OCI-M1 (cell line): ENCODE measurements at regions not wholly inside any gene's neighbourhood (a gene's known extent, or its start where the extent isn't known, plus 50 kb on each side); places are given as distances from the start of the nearest gene placed in this dataset.

ENCODE experiments used
- DNase-seq: peaks from one replicate; lab custom pipeline; 2025; lab: John Stamatoyannopoulos, UW

DNA sequence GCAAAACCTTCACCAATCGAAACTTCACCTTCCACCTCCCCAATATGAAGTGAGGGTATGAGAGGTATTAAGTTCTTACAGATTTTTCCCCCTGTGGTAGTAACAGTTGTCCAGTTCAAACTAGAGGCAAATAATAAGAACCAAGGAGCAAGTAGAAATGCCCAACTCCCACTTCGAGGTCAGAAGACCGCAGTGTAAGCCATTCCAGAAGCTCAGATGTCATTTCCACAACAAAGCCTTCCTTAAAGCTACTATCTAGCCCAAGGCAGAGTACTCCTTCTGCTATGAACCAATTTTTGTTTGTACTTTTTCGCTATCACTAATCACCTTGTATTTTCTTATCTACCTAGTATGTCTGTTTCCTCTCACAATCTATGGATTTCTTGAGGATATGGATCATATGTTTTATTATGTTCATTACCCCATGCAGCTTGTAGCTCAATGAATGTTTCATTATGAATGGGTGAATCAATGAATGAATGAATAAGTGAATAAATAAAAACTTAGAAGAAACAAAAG lies 235.7 kb upstream of the KCNMB2 start:
- DNase-seq: no peak

GRCh38 chr3:178302966-178303930 lies 233.0 kb upstream of the KCNMB2 start:
- DNase-seq: no peak

DNA sequence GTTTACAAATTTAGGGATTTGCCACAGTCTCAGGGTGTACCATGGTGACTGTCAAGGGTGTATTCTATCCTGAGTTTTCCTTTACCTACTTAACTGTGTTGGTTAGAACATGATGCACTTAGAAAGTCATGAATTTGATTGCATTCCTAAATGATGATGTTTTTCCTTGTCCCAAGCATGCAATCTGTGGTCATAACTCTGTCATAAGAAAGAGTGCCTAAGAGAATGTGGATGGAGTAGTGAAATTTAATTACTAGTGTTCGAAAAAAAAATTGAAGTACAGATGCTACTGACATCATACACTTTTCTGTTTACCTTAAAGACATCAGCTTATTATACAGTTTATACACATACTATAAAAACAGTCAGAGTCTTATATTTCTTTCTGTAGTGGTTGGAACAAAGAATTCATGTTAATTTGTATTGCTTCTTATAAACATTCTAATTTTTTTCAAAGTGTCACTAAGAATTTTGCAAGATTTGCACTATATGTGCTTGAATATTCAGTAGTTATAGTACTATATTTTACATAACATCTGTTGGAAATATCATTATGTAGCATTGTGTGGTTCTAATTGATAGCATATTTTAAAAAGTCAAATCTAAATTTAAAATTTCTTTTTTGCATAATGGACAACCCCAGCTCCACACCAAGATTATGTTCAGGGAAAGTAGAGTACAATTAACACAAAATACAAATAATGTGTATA lies 231.3 kb upstream of the KCNMB2 start:
- no peak for DNase-seq

DNA sequence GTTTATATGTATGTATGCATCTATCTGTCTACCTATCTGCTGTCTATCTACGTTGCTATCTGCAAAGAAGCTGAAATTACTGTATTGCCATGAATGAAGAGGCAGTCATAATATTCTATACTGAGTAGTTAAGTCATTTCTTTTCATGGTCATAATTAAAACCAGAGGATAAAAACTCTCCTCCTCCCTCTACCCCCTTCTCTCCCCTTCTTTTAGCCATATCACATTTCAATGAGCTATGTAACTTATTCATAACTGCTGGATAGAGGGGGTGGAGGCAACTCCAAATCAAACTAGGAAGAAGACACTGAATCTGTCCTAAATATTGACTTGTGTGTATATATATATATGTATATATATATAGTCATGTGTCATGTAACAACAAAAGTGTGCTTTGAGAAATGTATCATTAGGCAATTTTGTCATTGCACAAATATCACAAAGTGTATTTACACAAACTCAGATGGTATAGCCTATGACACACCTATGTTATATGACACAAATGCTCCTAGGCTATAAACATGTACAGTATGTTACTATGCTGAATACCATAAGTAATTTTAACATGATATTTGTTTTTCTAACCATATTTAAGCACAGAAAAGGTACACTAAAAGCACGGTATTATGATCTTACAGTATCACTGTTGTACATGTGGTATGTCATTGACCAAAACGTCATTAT lies 229.7 kb upstream of the KCNMB2 start:
- no peak for DNase-seq

- peak; percentile 33 for DNase-seq
Measured at GRCh38 chr3:178308771-178309170, 227.5 kb upstream of the KCNMB2 start.

- no peak for DNase-seq
Measured at GRCh38 chr3:178310949-178311348, 225.3 kb upstream of the KCNMB2 start.

DNA sequence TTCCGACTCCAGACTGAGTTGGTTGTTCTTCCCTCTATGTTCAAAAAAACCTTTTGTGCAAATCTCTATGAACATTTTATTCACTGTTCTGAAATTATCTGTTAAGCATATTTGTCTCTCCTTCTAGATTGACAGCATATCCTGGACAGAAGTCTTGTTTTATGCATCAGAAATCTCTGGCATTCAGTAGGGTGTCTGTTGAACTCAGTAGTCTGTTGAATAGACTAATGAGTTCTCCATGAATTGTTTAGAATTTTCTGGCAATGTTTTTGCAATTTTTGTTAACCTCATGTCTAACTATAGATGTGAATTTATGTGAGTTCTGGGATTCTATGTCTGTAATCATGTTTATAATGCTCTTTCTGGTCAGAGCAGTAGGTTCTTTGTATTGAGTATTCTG lies 222.5 kb upstream of the KCNMB2 start:
- no peak for DNase-seq

- DNase-seq: no peak
Measured at GRCh38 chr3:178318340-178318739, 217.9 kb upstream of the KCNMB2 start.

- DNase-seq: no peak
Measured at GRCh38 chr3:178318941-178319816, 217.1 kb upstream of the KCNMB2 start.

- DNase-seq: peak; percentile 52
Measured at GRCh38 chr3:178320456-178321351, 215.5 kb upstream of the KCNMB2 start.

- DNase-seq: no peak
Measured at GRCh38 chr3:178324356-178324755, 211.9 kb upstream of the KCNMB2 start.

- peak; percentile 58 for DNase-seq
Measured at GRCh38 chr3:178325330-178325729, 210.9 kb upstream of the KCNMB2 start.

DNA sequence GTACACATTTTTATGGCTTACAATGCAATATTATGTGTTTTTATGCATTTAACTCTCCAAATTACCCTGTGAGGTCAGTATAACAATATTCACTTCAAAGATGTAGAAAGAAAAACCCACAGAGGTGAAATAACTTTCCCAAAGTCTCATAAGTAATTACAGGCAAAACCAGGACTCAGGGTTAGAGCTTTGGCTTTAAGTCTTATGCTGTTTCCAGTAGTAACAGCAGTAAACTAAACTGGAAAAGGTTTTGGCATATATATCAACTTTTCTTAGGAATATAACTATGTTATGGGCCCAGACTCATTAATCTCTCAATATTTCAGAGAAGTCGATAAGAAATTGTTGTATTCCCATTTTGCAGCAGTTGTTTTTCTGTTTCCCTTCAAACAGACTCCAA lies 206.3 kb upstream of the KCNMB2 start:
- no peak for DNase-seq

DNA sequence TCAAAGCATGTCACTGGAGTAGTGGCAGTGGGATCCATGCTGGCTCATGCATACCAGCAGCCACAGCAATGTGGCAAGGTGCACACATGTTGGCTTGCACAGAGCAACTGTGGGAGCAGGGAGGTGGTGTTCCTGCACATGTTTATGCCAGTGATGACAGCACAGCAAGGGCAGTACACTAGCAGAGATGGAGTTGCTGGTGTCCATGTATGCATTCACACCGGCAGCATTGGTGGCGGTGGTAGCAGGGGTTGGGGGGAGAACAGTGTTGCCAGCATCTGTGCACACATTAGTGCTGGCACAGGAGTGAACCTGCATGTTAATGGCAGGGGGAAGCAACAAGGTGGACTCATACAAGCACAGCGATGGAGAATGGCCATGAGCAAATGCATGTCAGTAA lies 202.0 kb upstream of the KCNMB2 start:
- no peak for DNase-seq

GRCh38 chr3:178336336-178336735 lies 199.9 kb upstream of the KCNMB2 start:
- no peak for DNase-seq

GRCh38 chr3:178340506-178340905 lies 195.7 kb upstream of the KCNMB2 start:
- DNase-seq: no peak

GRCh38 chr3:178341636-178342035 lies 194.6 kb upstream of the KCNMB2 start:
- DNase-seq: no peak

DNA sequence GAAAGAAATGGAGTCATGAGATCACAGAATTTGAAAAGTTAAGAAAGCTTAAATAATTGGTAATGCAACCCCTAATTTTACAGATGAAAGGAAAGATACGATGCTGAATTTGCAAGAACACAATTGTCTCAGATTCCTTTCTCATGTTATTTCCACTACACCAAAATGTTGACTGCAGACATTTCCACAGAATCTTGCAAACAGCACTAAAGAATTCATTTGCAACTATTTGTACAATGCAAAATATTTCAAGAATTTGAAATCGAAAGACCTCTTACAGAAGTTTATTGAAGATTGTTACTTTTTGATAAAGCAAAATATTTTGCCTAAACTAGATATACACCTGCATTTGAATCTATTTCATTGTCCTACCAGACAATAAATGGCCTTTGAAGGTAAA lies 194.1 kb upstream of the KCNMB2 start:
- DNase-seq: no peak

GRCh38 chr3:178343433-178344038 lies 192.7 kb upstream of the KCNMB2 start:
- DNase-seq: no peak

GRCh38 chr3:178345944-178346343 lies 190.3 kb upstream of the KCNMB2 start:
- DNase-seq: no peak
